PC-3 (cell line): ENCODE measurements at regions not wholly inside any gene's neighbourhood (a gene's known extent, or its start where the extent isn't known, plus 50 kb on each side); places are given as distances from the start of the nearest gene placed in this dataset.

Experiments used
- ATAC-seq: fragments of 200-7000 bp; cut with Tn5 transposase; 2 replicates; pipeline ENCODE4 v1.9.1; 2020; ENCODE audit warnings: mild to moderate bottlenecking, moderate library complexity
- BruUV-seq: library from RNA; stranded (reverse); fragments of 400-500 nt; replicated peaks from 2 replicates; lab custom pipeline; 2021; lab: Mats Ljungman, UMichigan
- CTCF ChIA-PET: fragments of 300-600 bp; sonication (Branson Sonifier 250); formaldehyde crosslinking; loops from one replicate; lab custom pipeline; 2022; ENCODE audit warnings: antibody characterized with exemption; lab: Charles Lee
- POLR2A ChIA-PET: fragments of 300-600 bp; sonication (Branson Sonifier 250); formaldehyde crosslinking; loops from one replicate; lab custom pipeline; 2022; ENCODE audit warnings: antibody characterized with exemption; ENCODE audit not compliant: unreplicated experiment; lab: Charles Lee
- DNase-seq: peaks from one replicate; pipeline ENCODE4 v3.0.0-alpha.2; 2015
- H2AFZ ChIP-seq: fragments of 300-600 bp; sonication (generic); 2 replicates; pipeline ENCODE4 v1.6.0; 2016; ENCODE audit warnings: antibody characterized with exemption, low read length
- H3F3A ChIP-seq: fragments of 300-600 bp; sonication (generic); one replicate; pipeline ENCODE4 v1.6.0; 2017; ENCODE audit warnings: antibody characterized with exemption, low read length, control low read depth, mild to moderate bottlenecking; ENCODE audit not compliant: unreplicated experiment
- H3K27ac ChIP-seq: fragments of 300-600 bp; sonication (generic); 2 replicates; pipeline ENCODE4 v1.5.1; 2016; ENCODE audit warnings: mild to moderate bottlenecking, low read length
- H3K27me3 ChIP-seq: fragments of 300-600 bp; sonication (generic); 2 replicates; pipeline ENCODE4 v1.6.1; 2016; ENCODE audit warnings: low read length, mixed read lengths
- H3K36me3 ChIP-seq: fragments of 300-600 bp; sonication (generic); 2 replicates; pipeline ENCODE4 v1.6.1; 2016; ENCODE audit warnings: low read depth, mixed run types, low read length, mixed read lengths
- H3K4me1 ChIP-seq: fragments of 300-600 bp; sonication (generic); 2 replicates; pipeline ENCODE4 v1.5.1; 2016; ENCODE audit warnings: low read length; ENCODE audit not compliant: insufficient read depth
- H3K4me2 ChIP-seq: fragments of 300-600 bp; sonication (generic); 2 replicates; pipeline ENCODE4 v1.6.0; 2016; ENCODE audit warnings: low read length
- H3K4me3 ChIP-seq: fragments of 300-600 bp; sonication (generic); 2 replicates; pipeline ENCODE4 v1.5.1; 2016; ENCODE audit warnings: mild to moderate bottlenecking, low read length, mixed read lengths
- H3K79me2 ChIP-seq: fragments of 300-600 bp; sonication (generic); 2 replicates; pipeline ENCODE4 v1.6.1; 2017; ENCODE audit warnings: low read length, mixed read lengths
- H3K9ac ChIP-seq: fragments of 300-600 bp; sonication (generic); 2 replicates; pipeline ENCODE4 v1.6.0; 2016; ENCODE audit warnings: mild to moderate bottlenecking, low read length
- H3K9me2 ChIP-seq: fragments of 300-600 bp; sonication (generic); replicated peaks from 2 replicates; pipeline ENCODE4 v1.6.1; 2016; ENCODE audit warnings: mixed run types, low read length, mixed read lengths
- H3K9me3 ChIP-seq: fragments of 300-600 bp; sonication (generic); 2 replicates; pipeline ENCODE4 v1.6.1; 2016; ENCODE audit warnings: low read length, mixed read lengths
- H4K20me1 ChIP-seq: fragments of 300-600 bp; sonication (generic); 2 replicates; pipeline ENCODE4 v1.6.1; 2016; ENCODE audit warnings: low read length, mixed read lengths
- EZH2 ChIP-seq: fragments of 300-600 bp; sonication (generic); IDR thresholded peaks from one replicate; pipeline ENCODE4 v1.6.1; 2017; ENCODE audit warnings: antibody characterized with exemption, mild to moderate bottlenecking, low read length; ENCODE audit not compliant: unreplicated experiment
- EZH2phosphoT487 ChIP-seq: fragments of 300-600 bp; sonication (generic); IDR thresholded peaks from 2 replicates; pipeline ENCODE4 v1.6.1; 2018; ENCODE audit warnings: mild to moderate bottlenecking, antibody characterized with exemption, low read length, borderline replicate concordance
- intact Hi-C: fragments of 100-400 bp; cut with micrococcal nuclease; formaldehyde crosslinking; loops from 2 replicates; pipeline ENCODE4 v1.9.0; 2023
- TF ChIP-seq, protein P1 (sequence below): fragments of 300-600 bp; sonication (generic); conservative IDR thresholded peaks from 2 replicates; pipeline ENCODE4 v1.5.1; 2017; ENCODE audit warnings: antibody characterized with exemption, low read depth, mild to moderate bottlenecking, low read length

GRCh38 chrX:51420610-51421009, 75.8 kb downstream of the NUDT11 start:
- no peak overlapping the region for H3K9ac ChIP-seq
- H3K36me3 ChIP-seq: no peaks in the 10 kb centered on the region
- H3K4me3 ChIP-seq: no peak overlapping the region
- CTCF ChIA-PET: interaction anchor here (0.5 to 1.5 kb wide), 2 partner anchors 84 to 1110 kb away, joined by 3 to 9 read pairs; no protein-coding TSS in a partner anchor
- no peaks in the 10 kb centered on the region for H3K9me3 ChIP-seq
- H3F3A ChIP-seq: no peaks in the 10 kb centered on the region
- H3K27me3 ChIP-seq: peaks cover 16% of the 10 kb centered on the region; the same call in 1 of the 2 replicates
- BruUV-seq: no TSS peak
- H3K9me2 ChIP-seq: no peaks in the 10 kb centered on the region
- H3K79me2 ChIP-seq: no peaks in the 10 kb centered on the region
- ATAC-seq (no peak), DNase-seq (peak; percentile 59)
- H2AFZ ChIP-seq: no peak overlapping the region
- no peaks in the 10 kb centered on the region for H4K20me1 ChIP-seq
- H3K4me1 ChIP-seq: no peaks in the 10 kb centered on the region
- no peak overlapping the region for H3K4me2 ChIP-seq
- H3K27ac ChIP-seq: no peak overlapping the region
- POLR2A ChIA-PET: no interaction called here
- TF ChIP-seq EZH2phosphoT487: no peak
- TF ChIP-seq, protein P1, sequence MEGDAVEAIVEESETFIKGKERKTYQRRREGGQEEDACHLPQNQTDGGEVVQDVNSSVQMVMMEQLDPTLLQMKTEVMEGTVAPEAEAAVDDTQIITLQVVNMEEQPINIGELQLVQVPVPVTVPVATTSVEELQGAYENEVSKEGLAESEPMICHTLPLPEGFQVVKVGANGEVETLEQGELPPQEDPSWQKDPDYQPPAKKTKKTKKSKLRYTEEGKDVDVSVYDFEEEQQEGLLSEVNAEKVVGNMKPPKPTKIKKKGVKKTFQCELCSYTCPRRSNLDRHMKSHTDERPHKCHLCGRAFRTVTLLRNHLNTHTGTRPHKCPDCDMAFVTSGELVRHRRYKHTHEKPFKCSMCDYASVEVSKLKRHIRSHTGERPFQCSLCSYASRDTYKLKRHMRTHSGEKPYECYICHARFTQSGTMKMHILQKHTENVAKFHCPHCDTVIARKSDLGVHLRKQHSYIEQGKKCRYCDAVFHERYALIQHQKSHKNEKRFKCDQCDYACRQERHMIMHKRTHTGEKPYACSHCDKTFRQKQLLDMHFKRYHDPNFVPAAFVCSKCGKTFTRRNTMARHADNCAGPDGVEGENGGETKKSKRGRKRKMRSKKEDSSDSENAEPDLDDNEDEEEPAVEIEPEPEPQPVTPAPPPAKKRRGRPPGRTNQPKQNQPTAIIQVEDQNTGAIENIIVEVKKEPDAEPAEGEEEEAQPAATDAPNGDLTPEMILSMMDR: peak; percentile 73
- intact Hi-C loops: loop anchor here (2.0 to 5.0 kb wide), 2 partner anchors 84 to 273 kb away; no protein-coding TSS in a partner anchor

DNA sequence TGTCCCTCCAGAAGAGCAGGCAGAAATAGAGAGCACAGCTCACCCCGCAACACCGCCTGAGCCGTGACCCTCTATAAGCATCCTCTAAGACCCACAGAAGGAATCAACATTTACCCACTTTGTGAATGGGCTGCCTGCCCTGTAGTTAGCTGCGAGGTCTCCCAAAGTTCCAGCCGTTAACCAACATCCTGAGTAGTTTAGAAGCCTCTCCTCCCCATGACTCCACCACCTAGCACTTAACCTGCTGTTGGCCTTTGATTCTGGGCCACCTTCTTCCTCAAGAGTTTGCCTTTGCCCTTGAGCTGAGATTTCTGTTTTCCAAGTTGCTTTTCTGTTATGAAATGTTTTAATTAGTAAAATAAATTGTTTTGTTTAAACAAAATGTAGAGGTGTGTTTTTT, 75.8 kb downstream of the NUDT10 start:
- Histone ChIP-seq H3K4me3 (no peak overlapping the region), H4K20me1 (no peaks in the 10 kb centered on the region), H3K79me2 (no peaks in the 10 kb centered on the region), H3K27me3 (no peaks in the 10 kb centered on the region), H3K9me2 (no peaks in the 10 kb centered on the region), H3K27ac (no peak overlapping the region), H3K9ac (no peak overlapping the region), H3K4me1 (no peaks in the 10 kb centered on the region), H3K36me3 (no peaks in the 10 kb centered on the region), H2AFZ (no peak overlapping the region), H3F3A (no peaks in the 10 kb centered on the region), H3K9me3 (no peaks in the 10 kb centered on the region), H3K4me2 (no peak overlapping the region)
- BruUV-seq: no TSS peak
- DNase-seq (no peak), ATAC-seq (no peak)
- ChIA-PET CTCF (no interaction called here), POLR2A (no interaction called here)
- intact Hi-C loops: no loop called here
- TF ChIP-seq, protein P1: no peak
- no peak for TF ChIP-seq EZH2
- TF ChIP-seq EZH2phosphoT487: no peak

- Histone ChIP-seq H4K20me1 (no peaks in the 10 kb centered on the region), H3F3A (no peaks in the 10 kb centered on the region), H3K36me3 (no peaks in the 10 kb centered on the region), H3K27me3 (no peaks in the 10 kb centered on the region), H3K27ac (no peak overlapping the region), H3K4me2 (no peak overlapping the region), H3K79me2 (no peaks in the 10 kb centered on the region), H3K4me1 (no peaks in the 10 kb centered on the region), H3K9me2 (no peaks in the 10 kb centered on the region), H2AFZ (no peak overlapping the region), H3K9ac (no peak overlapping the region), H3K4me3 (no peak overlapping the region), H3K9me3 (no peaks in the 10 kb centered on the region)
- TF ChIP-seq EZH2phosphoT487 (no peak), EZH2 (no peak)
- TF ChIP-seq, protein P1: no peak
- intact Hi-C loops: no loop called here
- POLR2A ChIA-PET: no interaction called here
- ATAC-seq: no peak
- CTCF ChIA-PET: no interaction called here
- no TSS peak for BruUV-seq
- no peak for DNase-seq
Observed at GRCh38 chrX:51407520-51408409, 75.1 kb downstream of the NUDT10 start.
